Heart right ventricle (tissue), 16 donors: ENCODE measurements at regions not wholly inside any gene's neighbourhood (a gene's known extent, or its start where the extent isn't known, plus 50 kb on each side); places are given as distances from the start of the nearest gene placed in this dataset.

Experiments
- ATAC-seq, 8 donors: fragments of 200-7000 bp; cut with Tn5 transposase; one replicate each; pipeline ENCODE4 v1.9.1; 2020; ENCODE audit warnings: mild to moderate bottlenecking in 8 of 8, moderate library complexity in 8 of 8, moderate number of reproducible peaks in 1 of 8
- DNase-seq, 2 donors: peaks; one replicate each; pipeline ENCODE4 v3.0.0-alpha.2; 2020
- H3K27ac ChIP-seq, 10 donors: fragments of 200-600 bp; sonication (generic) in 2 of 10; one replicate each; pipeline versions ENCODE4 v1.5.0 to v1.8.0; 2020 to 2022; ENCODE audit warnings: mild to moderate bottlenecking in 3 of 10
- H3K27me3 ChIP-seq, 7 donors: fragments of 200-600 bp; one replicate each; pipeline ENCODE4 v1.8.0; 2021 to 2022; ENCODE audit warnings: mild to moderate bottlenecking in 2 of 7
- H3K36me3 ChIP-seq, 9 donors: fragments of 200-600 bp; sonication (generic) in 1 of 9; one replicate each; pipeline versions ENCODE4 v1.5.0 to v1.8.0; 2020 to 2022; ENCODE audit warnings: mild to moderate bottlenecking in 2 of 9
- H3K4me1 ChIP-seq, 9 donors: fragments of 200-600 bp; sonication (generic) in 1 of 9; one replicate each; pipeline versions ENCODE4 v1.5.0 to v1.8.0; 2020 to 2022; ENCODE audit warnings: mild to moderate bottlenecking in 4 of 9
- H3K4me3 ChIP-seq, 10 donors: fragments of 200-600 bp; sonication (generic) in 2 of 10; one replicate each; pipeline versions ENCODE4 v1.5.0 to v1.8.0; 2020 to 2022; ENCODE audit warnings: mild to moderate bottlenecking in 7 of 10, moderate library complexity in 2 of 10
- H3K9me3 ChIP-seq, 11 donors: fragments of 200-600 bp in 10 of 11; sonication (generic) in 2 of 11; one replicate each; pipeline versions ENCODE4 v1.5.0 to v1.8.0; 2013 to 2022; ENCODE audit warnings: mild to moderate bottlenecking in 2 of 11, control low read depth in 1 of 11, moderate library complexity in 1 of 11
- WGBS, 2 donors: extraction: QIAGEN DNeasy Blood & Tissue Kit; methylation state at CpG; one replicate each; pipeline ENCODE4 v1.1.7; 2013; ENCODE audit warnings: inconsistent platforms in 1 of 2; 5-methylcytosine and 5-hydroxymethylcytosine counted together
- intact Hi-C, 10 donors: fragments of 100-400 bp; cut with DNase I; formaldehyde crosslinking; loops; one replicate each; pipeline versions ENCODE4 v1.11.1 to v1.14.2; 2022
- TF ChIP-seq, protein P1 (sequence below), 9 donors: fragments of 200-600 bp; sonication (generic) in 2 of 9; IDR thresholded peaks; one replicate each; pipeline versions ENCODE4 v1.5.0 to v1.8.0; 2021 to 2022; ENCODE audit warnings: antibody characterized with exemption in 9 of 9, mild to moderate bottlenecking in 5 of 9, moderate library complexity in 1 of 9
- donor health status: Arrhythmogenic right ventricular cardiomyopathy.
- donor health status: ischemic (EF 13 %, LVEDD 7.1; RV severe dilation, severe dysfunction).
- donor health status: healthy with polysubstance abuse.
- donor health status: DM: no; HTN: yes; CAD: no.
- donor health status: DM: no; HTN: no; CAD: no.
- donor health status: ischemic (EF 25% LVEDD 6.9; RV normal size, moderate dysfunction).
- donor health status: ischemic (EF 25% LVEDD 5.7; RV mildly dilated, moderate dysfunction).
- donor health status: healthy.
- donor health status: DM: yes; HTN: yes; CAD: no.
- donor health status: Ischemic cardiomyopathy.
- donor health status: ischemic (EF 35%, LVEDD 5.7; RV mildly dilated, moderate dysfunction).
- donor health status: nonischemic (EF 11% LVEDD 7.7; RV severe dilation, severe dysfunction).
- donor health status: DM: yes; HTN: yes; CAD: no.
- donor health status: PGD.
- donor health status: ischemic (EF 29% LVEDD 5.4; RV normal size, mild dysfunction).
- donor health status: nonischemic (EF 23%, LVEDD 6.1; RV moderate dilation, normal function).

- Histone ChIP-seq H3K36me3 (no peaks in the 10 kb centered on the region), H3K4me1 (no peaks in the 10 kb centered on the region), H3K9me3 (peaks cover 0 to 5% (median 0%) of the 10 kb centered on the region in 11 donors), H3K27ac (no peak overlapping the region), H3K27me3 (no peaks in the 10 kb centered on the region), H3K4me3 (no peak overlapping the region)
- DNase-seq (no peak), ATAC-seq (no peak)
- intact Hi-C loops: no loop called here
- 89 to 95% methylated on average over 3 of the region's 3 CpGs for WGBS, 2 donors
- TF ChIP-seq, protein P1, sequence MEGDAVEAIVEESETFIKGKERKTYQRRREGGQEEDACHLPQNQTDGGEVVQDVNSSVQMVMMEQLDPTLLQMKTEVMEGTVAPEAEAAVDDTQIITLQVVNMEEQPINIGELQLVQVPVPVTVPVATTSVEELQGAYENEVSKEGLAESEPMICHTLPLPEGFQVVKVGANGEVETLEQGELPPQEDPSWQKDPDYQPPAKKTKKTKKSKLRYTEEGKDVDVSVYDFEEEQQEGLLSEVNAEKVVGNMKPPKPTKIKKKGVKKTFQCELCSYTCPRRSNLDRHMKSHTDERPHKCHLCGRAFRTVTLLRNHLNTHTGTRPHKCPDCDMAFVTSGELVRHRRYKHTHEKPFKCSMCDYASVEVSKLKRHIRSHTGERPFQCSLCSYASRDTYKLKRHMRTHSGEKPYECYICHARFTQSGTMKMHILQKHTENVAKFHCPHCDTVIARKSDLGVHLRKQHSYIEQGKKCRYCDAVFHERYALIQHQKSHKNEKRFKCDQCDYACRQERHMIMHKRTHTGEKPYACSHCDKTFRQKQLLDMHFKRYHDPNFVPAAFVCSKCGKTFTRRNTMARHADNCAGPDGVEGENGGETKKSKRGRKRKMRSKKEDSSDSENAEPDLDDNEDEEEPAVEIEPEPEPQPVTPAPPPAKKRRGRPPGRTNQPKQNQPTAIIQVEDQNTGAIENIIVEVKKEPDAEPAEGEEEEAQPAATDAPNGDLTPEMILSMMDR (IDR thresholded peaks at IDR 0.05): no peak
These were observed 78.7 kb upstream of the PDE5A start for GRCh38 chr4:119707336-119707735.

GRCh38 chr4:119706804-119707203, 78.2 kb upstream of the PDE5A start:
- Histone ChIP-seq H3K36me3 (no peaks in the 10 kb centered on the region), H3K4me3 (no peak overlapping the region), H3K27me3 (no peaks in the 10 kb centered on the region), H3K9me3 (peaks cover 0 to under 1% (median 0%) of the 10 kb centered on the region in 11 donors), H3K27ac (no peak overlapping the region), H3K4me1 (no peaks in the 10 kb centered on the region)
- no peak for ATAC-seq
- DNase-seq: no peak
- TF ChIP-seq, protein P1 (IDR thresholded peaks at IDR 0.05): no peak
- intact Hi-C loops: no loop called here

DNA sequence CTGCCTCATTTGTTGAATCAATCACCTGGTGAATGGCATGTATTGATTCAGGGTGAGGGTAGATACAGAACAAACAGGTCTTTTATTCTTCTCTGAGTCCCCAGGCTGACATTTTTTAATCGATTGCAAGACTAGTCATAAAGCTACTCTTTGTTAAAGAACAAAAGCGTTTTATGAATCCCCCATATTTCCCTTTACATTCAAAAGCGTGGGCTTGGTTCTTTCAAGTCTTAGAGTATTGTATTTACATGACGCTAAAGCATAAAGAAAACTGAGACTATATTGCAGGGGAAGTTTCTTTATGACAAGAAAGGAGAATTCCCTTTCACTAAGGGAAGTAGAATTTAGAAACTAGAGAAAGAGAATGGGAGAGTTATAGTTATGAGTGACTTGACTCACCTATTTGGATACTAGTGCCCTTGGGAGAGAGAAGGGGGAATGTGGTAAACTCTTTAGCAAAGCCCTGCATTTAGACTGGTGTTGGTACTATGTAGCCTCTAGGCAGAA, 69.3 kb upstream of the PDE5A start:
- Histone ChIP-seq H3K27me3 (no peaks in the 10 kb centered on the region), H3K36me3 (no peaks in the 10 kb centered on the region), H3K4me1 (no peaks in the 10 kb centered on the region), H3K27ac (no peak overlapping the region), H3K4me3 (no peak overlapping the region), H3K9me3 (no peaks in the 10 kb centered on the region)
- TF ChIP-seq, protein P1 (IDR thresholded peaks at IDR 0.05): no peak
- intact Hi-C loops: loop anchor here in 1 of 10 donors (10.0 kb wide), 1 partner anchor 357 kb away; no protein-coding TSS in a partner anchor
- WGBS, 2 donors: 85 to 93% methylated on average over 4 of the region's 4 CpGs
- DNase-seq (no peak), ATAC-seq (no peak)

DNA sequence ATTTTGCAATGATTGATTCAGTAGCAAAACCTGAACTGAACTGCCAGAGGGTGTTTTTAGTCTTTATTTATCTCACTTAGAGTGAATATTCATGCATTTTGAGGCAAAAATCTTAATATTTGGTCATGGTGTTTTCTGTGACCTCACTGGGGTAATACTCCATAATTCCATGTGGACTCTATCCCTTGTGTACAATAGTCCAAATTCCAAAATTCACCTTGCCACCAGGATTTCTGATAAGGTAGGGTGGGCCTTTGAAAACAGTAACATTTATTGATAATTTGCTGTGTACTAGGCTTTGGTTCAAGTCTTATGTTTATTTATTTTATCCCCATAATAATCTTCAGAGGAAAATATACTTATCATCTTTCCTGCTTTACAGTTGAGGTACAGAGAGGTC, 68.4 kb upstream of the PDE5A start:
- H3K9me3 ChIP-seq: no peaks in the 10 kb centered on the region
- no peaks in the 10 kb centered on the region for H3K27me3 ChIP-seq
- no peak for DNase-seq
- no peak overlapping the region for H3K27ac ChIP-seq
- no peaks in the 10 kb centered on the region for H3K36me3 ChIP-seq
- H3K4me3 ChIP-seq: no peak overlapping the region
- peaks cover 0 to under 1% (median 0%) of the 10 kb centered on the region in 9 donors for H3K4me1 ChIP-seq
- ATAC-seq: no peak
- intact Hi-C loops: loop anchor here in 1 of 10 donors (10.0 kb wide), 1 partner anchor 358 kb away; no protein-coding TSS in a partner anchor
- TF ChIP-seq, protein P1 (IDR thresholded peaks at IDR 0.05): no peak
